ENCODE measurements at regions not wholly inside any gene's neighbourhood (a gene's known extent, or its start where the extent isn't known, plus 50 kb on each side); places are given as distances from the start of the nearest gene placed in this dataset.
"Not testable (repeated sequence)": the region's sequence is repeated elsewhere in the genome, so short reads cannot be mapped to it uniquely, and the experiment has no call there.

DNA sequence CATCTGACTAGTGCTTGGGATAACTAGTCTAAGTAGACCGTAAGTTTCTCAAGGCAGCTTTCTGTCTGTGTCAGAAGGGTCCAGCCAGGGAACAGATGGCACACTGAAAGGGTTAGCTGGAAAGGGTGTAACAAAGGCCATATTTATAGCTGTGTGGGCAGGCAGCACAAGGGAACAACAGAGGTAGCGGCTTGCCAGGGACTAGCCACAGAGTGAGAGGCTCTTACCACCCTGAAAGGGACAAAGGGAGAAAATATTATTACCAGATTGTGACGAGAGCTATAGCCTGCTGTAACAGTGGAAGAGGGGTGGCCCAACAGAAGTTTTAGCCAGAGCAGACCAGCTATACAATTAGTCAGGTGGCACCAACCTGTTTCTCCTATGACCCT lies 129.4 kb downstream of the CCDC34 start:
- ATAC-seq (no peak), DNase-seq (no peak)
- H3K4me1 Mint-ChIP-seq (ENCODE audit: low read depth), result no peaks in the 10 kb centered on the region
- peaks cover 3% of the 10 kb centered on the region for H3K27me3 Mint-ChIP-seq (ENCODE audit: low read depth)
- H3K9me3 Mint-ChIP-seq, result no peaks in the 10 kb centered on the region
- no peak overlapping the region for H3K4me3 Mint-ChIP-seq
- H3K36me3 Mint-ChIP-seq (ENCODE audit: insufficient read depth), result no peaks in the 10 kb centered on the region

DNA sequence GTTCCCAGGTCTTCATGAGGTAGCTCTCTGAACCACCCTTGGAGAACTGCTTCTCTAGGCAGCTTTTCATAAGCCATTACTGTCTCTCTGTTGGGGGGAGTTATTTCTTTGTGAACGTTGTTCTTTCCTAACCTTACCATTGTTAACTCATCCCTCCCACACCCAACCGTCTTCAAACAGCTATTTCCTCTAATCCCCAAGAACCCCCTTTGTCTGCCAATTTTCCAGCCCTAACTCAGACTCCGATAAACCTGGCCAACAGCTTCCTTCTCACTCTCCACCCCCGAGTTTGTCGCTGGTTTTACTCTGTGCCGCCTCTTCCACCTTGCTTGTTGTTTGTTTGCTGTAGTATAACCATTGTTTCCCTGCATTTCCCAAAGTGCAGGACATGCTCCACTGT lies 131.5 kb downstream of the CCDC34 start:
- no peak for DNase-seq
- Mint-ChIP-seq H3K27me3 (ENCODE audit: low read depth) (peaks cover 7% of the 10 kb centered on the region), H3K36me3 (ENCODE audit: insufficient read depth) (no peaks in the 10 kb centered on the region), H3K9me3 (no peaks in the 10 kb centered on the region), H3K4me3 (no peak overlapping the region), H3K4me1 (ENCODE audit: low read depth) (no peaks in the 10 kb centered on the region)
- ATAC-seq, result no peak

DNA sequence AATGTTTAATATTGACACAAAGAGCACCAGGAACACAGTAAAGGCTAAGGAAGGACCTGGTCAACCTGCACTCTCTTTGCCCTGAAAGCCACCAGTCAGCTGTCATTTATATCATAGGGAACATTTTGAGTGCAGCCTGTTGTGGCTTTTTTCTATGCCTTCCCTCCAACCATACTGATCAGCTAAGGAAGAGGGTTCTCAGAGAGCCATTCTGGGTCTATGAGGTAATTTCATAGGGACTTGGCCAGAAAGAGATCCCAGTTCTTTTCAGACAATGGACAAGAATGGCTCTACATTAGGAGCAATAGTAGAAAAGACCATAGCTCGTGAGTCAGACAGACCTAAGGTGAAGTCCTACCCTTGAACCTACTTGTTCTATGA lies 132.8 kb downstream of the CCDC34 start:
- Mint-ChIP-seq H3K27me3 (ENCODE audit: low read depth) (peaks cover 7% of the 10 kb centered on the region), H3K9me3 (no peaks in the 10 kb centered on the region), H3K4me3 (no peak overlapping the region), H3K36me3 (ENCODE audit: insufficient read depth) (no peaks in the 10 kb centered on the region), H3K4me1 (ENCODE audit: low read depth) (no peaks in the 10 kb centered on the region)
- DNase-seq (no peak), ATAC-seq (no peak)

DNA sequence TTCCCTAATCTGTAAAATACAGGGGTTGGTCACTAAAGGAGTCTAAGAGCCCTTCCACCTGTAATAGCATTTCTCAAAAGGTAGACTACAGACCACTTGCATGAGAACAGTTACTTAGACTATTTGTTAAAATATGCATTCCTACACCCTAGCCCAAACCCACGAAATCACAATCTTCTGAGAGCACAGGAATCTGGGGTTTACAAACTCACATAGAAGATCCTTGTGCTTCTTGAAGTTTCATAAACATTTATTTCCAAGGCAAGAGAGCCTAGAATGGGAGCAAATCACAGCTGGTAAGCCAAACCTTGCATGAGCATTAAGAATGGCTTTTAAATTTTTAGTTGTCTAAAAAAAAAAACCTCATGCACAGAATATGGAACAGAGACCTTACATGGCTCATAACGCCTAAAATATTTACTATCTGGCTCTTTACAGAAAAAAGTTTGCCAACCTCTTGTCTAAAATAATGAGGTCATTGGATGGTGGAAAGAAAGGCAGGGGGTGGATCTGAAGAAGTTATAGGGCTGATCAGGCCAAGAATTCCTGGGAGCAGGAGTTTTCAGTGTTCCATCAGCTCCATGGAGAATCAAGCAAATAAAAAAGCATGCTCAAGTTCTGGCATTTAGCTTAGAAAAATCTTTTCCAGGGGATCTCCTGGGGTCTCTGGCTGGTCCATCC lies 133.4 kb downstream of the CCDC34 start:
- H3K27me3 Mint-ChIP-seq (ENCODE audit: low read depth), result peaks cover 7% of the 10 kb centered on the region
- H3K9me3 Mint-ChIP-seq, result no peaks in the 10 kb centered on the region
- ATAC-seq (no peak), DNase-seq (no peak)
- H3K36me3 Mint-ChIP-seq (ENCODE audit: insufficient read depth), result no peaks in the 10 kb centered on the region
- H3K4me1 Mint-ChIP-seq (ENCODE audit: low read depth), result no peaks in the 10 kb centered on the region
- no peak overlapping the region for H3K4me3 Mint-ChIP-seq

DNA sequence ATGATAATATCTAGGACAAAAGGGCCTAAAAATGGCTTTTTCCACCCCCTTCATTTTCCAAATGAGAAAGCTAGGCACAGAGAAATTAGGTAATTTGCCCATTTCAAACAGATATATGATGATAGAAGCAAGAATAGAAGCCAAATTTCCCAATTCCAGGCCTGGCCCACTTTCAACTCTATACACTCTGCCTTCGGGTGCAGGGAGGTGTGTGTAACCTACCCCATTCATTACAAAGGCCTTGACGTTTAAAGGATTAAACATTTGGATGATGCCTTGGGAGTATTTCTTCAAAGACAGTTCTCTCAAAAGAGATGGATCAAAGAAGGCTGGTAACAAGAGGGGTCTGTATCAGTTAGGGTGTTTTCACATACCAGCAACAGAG lies 134.1 kb downstream of the CCDC34 start:
- H3K4me1 Mint-ChIP-seq (ENCODE audit: low read depth), result no peaks in the 10 kb centered on the region
- ATAC-seq, result no peak
- peaks cover 7% of the 10 kb centered on the region for H3K27me3 Mint-ChIP-seq (ENCODE audit: low read depth)
- DNase-seq, result no peak
- H3K4me3 Mint-ChIP-seq, result no peak overlapping the region
- H3K36me3 Mint-ChIP-seq (ENCODE audit: insufficient read depth), result no peaks in the 10 kb centered on the region
- H3K9me3 Mint-ChIP-seq, result no peaks in the 10 kb centered on the region

DNA sequence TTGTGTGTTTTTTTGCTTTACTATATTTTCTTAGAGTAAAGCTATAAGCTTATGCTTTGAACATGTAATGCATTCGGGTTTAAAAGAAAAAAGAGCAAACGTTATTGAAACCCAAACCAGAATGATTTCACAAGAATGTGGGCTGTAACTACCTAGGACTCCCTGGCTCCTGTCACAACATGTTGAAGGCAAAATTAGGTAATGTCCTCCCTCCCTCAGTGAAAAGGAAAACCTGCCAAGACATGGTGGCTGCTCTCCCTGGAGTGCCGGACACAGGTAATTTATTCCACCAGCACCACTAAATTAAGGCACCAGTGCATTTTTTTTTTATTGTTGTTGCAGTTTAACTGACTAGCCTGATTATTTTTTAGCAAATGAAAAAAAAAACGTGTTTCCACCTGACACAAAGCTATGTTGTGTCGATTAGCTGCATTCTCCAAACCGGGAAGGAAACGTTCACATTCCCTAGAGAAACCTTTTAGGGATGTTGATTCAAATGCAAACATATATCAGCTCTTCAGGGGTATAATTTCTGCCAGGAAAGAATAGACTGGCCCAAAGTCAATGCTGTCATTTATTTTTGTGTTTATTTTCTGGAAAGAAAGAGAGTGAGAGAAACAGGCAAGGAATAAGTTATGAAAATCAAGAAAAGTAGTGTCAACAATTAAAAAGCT lies 134.6 kb downstream of the CCDC34 start:
- H3K4me1 Mint-ChIP-seq (ENCODE audit: low read depth), result no peaks in the 10 kb centered on the region
- H3K9me3 Mint-ChIP-seq, result no peaks in the 10 kb centered on the region
- H3K4me3 Mint-ChIP-seq, result no peak overlapping the region
- no peak for ATAC-seq
- H3K27me3 Mint-ChIP-seq (ENCODE audit: low read depth), result peaks cover 7% of the 10 kb centered on the region
- H3K36me3 Mint-ChIP-seq (ENCODE audit: insufficient read depth), result no peaks in the 10 kb centered on the region
- no peak for DNase-seq

DNA sequence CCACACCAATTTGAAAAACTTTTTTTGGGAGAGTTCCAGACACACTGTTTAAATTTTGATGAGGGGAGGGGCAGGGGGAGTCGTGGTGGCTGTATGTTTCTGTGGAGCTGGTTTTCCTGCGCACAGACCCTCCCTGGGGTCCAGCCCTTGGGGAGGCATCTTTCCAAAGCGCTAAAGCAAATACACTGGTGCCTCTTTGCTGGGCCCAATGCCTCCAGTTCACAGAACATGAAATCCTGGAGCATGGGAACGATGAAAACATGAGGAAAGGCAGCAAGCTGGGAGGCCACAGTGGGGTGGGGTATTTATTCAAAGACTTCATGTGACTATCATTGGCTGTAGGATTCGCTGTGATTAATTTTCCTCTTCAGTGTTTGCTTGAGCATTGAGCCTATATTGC lies 135.3 kb downstream of the CCDC34 start:
- ATAC-seq (no peak), DNase-seq (no peak)
- Mint-ChIP-seq H3K27me3 (ENCODE audit: low read depth) (peaks cover 7% of the 10 kb centered on the region), H3K4me3 (no peak overlapping the region), H3K36me3 (ENCODE audit: insufficient read depth) (no peaks in the 10 kb centered on the region), H3K9me3 (no peaks in the 10 kb centered on the region), H3K4me1 (ENCODE audit: low read depth) (no peaks in the 10 kb centered on the region)

DNA sequence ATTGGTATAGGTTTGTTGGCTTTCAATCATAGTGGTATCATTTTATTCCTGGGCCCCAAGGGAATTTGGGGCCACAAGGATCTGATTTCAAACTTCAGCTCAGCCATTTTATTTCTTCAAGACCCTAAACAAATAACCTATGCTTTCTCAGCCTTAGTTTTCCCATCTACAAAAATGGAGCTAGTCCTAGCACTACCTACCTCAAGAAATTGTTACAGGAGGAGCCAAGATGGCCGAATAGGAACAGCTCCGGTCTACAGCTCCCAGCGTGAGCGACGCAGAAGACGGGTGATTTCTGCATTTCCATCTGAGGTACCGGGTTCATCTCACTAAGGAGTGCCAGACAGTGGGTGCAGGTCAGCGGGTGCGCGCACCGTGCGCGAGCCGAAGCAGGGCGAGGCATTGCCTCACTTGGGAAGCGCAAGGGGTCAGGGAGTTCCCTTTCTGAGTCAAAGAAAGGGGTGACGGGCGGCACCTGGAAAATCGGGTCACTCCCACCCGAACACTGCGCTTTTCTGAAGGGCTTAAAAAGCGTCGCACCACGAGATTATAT lies 143.5 kb downstream of the CCDC34 start:
- H3K27me3 Mint-ChIP-seq (ENCODE audit: low read depth); ATAC-seq; H3K4me3 Mint-ChIP-seq; DNase-seq; H3K9me3 Mint-ChIP-seq; H3K36me3 Mint-ChIP-seq (ENCODE audit: insufficient read depth); H3K4me1 Mint-ChIP-seq (ENCODE audit: low read depth): not testable (repeated sequence)

DNA sequence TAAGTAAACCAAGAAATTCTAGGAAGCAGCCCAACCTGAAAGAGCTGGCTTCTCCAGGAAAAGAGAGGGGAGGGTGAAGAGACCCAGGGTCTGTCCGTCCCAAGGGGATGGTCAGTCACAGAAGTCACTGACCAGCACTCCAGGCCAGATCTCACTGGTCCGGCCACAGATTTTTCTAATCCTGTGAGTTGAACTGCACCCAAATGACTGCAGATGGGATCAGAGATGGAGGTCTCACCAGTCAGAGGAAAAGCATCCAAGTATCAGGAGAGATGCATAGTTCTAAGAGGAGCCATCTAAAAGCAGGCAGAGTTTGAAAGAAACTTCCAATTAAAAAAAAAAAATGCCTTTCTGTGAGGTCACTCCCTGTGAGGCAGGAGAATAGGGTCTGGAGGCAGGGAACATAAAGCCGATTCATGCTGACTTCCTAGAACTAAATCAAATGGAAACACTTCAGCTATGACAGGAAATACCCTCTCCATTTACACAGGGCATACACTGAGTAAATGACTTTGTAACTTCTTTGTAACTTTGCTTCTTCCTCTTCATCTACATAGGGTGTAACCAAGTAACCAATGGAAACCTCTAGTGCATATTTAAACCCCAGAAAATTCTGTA lies 144.5 kb downstream of the CCDC34 start:
- DNase-seq, result no peak
- no peaks in the 10 kb centered on the region for H3K9me3 Mint-ChIP-seq
- H3K27me3 Mint-ChIP-seq (ENCODE audit: low read depth), result peaks cover 10% of the 10 kb centered on the region
- ATAC-seq, result no peak
- H3K4me1 Mint-ChIP-seq (ENCODE audit: low read depth), result no peaks in the 10 kb centered on the region
- no peaks in the 10 kb centered on the region for H3K36me3 Mint-ChIP-seq (ENCODE audit: insufficient read depth)
- H3K4me3 Mint-ChIP-seq, result no peak overlapping the region

DNA sequence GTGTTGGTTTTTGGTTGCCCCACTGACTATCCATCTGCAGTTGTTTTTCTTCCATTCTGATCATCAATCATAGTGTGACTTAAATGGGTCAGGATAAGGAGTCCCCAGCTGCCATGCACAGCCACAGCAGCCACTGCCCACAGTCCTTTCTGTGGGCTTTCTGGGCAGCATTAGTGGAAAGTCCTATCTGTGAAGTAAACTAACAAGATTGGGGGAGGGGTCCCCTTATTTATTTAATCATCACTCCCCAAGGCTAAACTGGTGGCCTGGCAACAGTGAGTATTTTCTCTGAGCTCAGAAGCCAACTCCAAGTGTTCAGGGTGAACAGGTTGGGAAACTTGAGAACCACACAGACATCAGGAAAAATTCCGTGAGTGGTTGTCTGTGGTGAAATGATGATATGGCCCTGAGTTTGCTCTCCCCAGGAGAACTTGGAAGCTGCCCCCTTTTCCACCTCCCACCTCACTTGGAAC lies 145.0 kb downstream of the CCDC34 start:
- DNase-seq, result no peak

DNA sequence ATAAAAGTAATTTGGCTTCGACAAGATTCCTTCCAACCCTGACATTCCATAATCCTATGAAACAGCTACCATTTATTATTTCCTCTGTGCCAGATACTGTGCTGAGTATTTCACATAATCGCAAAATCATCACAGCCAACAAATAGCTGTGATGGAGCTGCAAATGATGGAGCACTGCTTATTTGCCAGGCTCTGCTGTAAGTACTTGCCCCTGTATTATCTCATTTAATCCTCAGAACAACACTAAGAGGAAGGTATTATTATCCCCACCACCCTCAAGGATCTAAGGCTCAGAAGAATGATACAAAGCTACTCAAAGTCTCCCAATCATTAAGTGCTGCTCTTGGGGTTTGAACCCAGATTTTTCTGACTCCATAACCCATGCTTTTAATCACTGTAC lies 145.5 kb downstream of the CCDC34 start:
- Mint-ChIP-seq H3K27me3 (ENCODE audit: low read depth) (peaks cover 10% of the 10 kb centered on the region), H3K4me3 (no peak overlapping the region), H3K36me3 (ENCODE audit: insufficient read depth) (no peaks in the 10 kb centered on the region), H3K4me1 (ENCODE audit: low read depth) (no peaks in the 10 kb centered on the region), H3K9me3 (no peaks in the 10 kb centered on the region)
- DNase-seq, result no peak
- no peak for ATAC-seq

More for the DNA sequence above, 145.0 kb downstream of the CCDC34 start:
- no peak for ATAC-seq
- Mint-ChIP-seq H3K4me3 (no peak overlapping the region), H3K9me3 (no peaks in the 10 kb centered on the region), H3K27me3 (ENCODE audit: low read depth) (peaks cover 10% of the 10 kb centered on the region), H3K36me3 (ENCODE audit: insufficient read depth) (no peaks in the 10 kb centered on the region), H3K4me1 (ENCODE audit: low read depth) (no peaks in the 10 kb centered on the region)

DNA sequence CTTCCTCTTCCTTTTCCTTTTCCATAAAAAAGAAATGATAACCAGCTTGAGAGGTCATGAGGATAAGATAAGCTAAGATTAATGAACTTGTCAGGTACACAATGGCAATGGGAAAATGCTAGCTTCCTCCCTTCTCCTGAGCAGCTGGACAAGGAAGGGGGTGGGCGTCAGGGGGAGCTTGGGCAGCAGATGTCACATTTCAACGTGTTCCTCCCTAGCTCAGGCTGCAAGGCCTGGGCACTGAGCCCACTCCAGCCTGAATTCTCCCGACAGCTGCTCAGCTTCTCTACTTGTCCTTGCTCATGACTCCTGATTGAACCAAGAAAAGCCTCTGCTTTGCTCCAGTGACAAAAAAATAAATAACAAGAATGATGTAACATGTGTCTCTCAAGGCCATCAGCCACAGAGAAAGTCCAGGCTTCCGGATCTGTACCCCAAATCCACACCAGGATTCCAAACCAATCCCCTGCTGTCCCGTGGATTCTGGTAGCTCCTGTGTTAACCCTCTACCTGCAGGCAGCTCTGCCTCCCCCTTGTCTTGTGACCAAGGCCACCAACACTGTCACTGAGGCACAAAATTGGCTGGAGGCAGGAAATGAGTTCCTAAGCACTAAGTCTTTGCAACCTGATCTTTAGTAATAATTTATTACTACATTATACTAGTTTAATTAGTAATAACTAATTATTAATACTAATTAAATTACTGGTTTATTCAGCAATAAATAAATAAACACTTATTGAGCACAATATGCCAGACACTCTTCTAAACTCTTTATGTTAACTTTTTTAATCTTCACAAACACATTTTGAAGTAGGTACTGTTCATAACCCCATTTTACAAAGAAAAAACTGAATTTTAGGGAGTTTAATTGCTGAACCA lies 146.5 kb downstream of the CCDC34 start:
- H3K4me3 Mint-ChIP-seq, result no peak overlapping the region
- H3K9me3 Mint-ChIP-seq, result no peaks in the 10 kb centered on the region
- no peak for DNase-seq
- ATAC-seq, result no peak
- no peaks in the 10 kb centered on the region for H3K4me1 Mint-ChIP-seq (ENCODE audit: low read depth)
- peaks cover 10% of the 10 kb centered on the region for H3K27me3 Mint-ChIP-seq (ENCODE audit: low read depth)
- no peaks in the 10 kb centered on the region for H3K36me3 Mint-ChIP-seq (ENCODE audit: insufficient read depth)

DNA sequence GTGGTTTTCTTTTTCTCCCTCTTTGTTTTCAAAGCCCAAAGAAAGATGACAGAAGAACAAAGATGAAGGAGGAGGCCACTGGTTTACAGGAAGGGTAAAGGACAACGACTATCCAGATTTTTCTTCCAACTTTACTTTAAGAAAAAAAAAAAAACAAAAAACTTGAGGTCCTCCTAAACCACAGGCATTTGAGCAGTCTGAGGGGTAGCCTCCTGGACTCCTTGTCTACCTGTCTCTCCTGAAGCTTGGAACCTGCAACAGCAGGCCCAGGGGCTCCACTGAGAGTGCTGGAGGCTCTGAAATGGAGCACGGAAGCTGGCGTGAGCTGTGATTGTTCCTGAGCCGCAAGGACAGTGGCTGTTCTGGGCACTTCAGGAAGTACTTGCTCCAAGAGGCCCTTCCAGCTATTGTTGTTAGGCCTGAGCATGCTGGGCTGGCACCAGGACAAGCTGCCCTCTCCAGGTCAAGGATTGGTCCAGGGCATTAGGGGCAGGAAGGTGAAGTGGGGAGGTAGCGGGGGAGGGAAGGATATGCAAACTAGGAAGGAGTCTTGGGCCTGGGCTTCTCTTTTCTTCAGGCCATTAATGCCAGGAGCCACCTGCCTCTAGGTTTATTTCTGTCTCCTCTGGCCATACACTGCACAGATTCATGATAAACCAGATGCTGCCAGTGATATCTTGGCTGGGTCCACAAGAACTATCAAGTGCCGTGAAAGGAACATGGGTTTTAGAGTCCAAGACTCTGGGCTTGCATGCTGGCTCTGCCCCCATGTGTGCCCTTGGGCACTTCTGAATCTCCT lies 147.3 kb downstream of the CCDC34 start:
- ATAC-seq, result no peak

More for the DNA sequence above, 147.3 kb downstream of the CCDC34 start:
- H3K36me3 Mint-ChIP-seq (ENCODE audit: insufficient read depth), result no peaks in the 10 kb centered on the region
- DNase-seq, result no peak
- H3K27me3 Mint-ChIP-seq (ENCODE audit: low read depth), result peaks cover 10% of the 10 kb centered on the region
- no peaks in the 10 kb centered on the region for H3K4me1 Mint-ChIP-seq (ENCODE audit: low read depth)
- H3K4me3 Mint-ChIP-seq, result no peak overlapping the region
- no peaks in the 10 kb centered on the region for H3K9me3 Mint-ChIP-seq

Measured in activated T-cell treated with anti-CD3 and anti-CD28 coated beads, Interleukin-2, amount 50 U/mL, for 4 hours (primary cell).